Mesothelial cell of epicardium (in vitro differentiated cells): ENCODE measurements at regions not wholly inside any gene's neighbourhood (a gene's known extent, or its start where the extent isn't known, plus 50 kb on each side); places are given as distances from the start of the nearest gene placed in this dataset.
"Not testable (repeated sequence)": the region's sequence is repeated elsewhere in the genome, so short reads cannot be mapped to it uniquely, and the experiment has no call there.

ENCODE experiments used
- DNase-seq, 2 experiments: peaks; one replicate each; pipeline ENCODE4 v3.0.0; 2021; ENCODE audit warnings: low spot score in 2 of 2; ENCODE audit not compliant: unreplicated experiment in 2 of 2
- H3K27ac Mint-ChIP-seq: 2 replicates; pipeline ENCODE4 v1.8.0; 2021; ENCODE audit warnings: mixed read lengths
- H3K27me3 Mint-ChIP-seq: 2 replicates; pipeline ENCODE4 v1.8.0; 2021; ENCODE audit warnings: low read depth, mixed read lengths
- H3K36me3 Mint-ChIP-seq: 2 replicates; pipeline ENCODE4 v1.8.0; 2021; ENCODE audit warnings: mixed read lengths
- H3K4me1 Mint-ChIP-seq: 2 replicates; pipeline ENCODE4 v1.8.0; 2021; ENCODE audit warnings: mixed read lengths
- H3K4me3 Mint-ChIP-seq: 2 replicates; pipeline ENCODE4 v1.8.0; 2021; ENCODE audit warnings: mild to moderate bottlenecking, moderate library complexity, mixed read lengths
- H3K9me3 Mint-ChIP-seq: 2 replicates; pipeline ENCODE4 v1.8.0; 2021; ENCODE audit warnings: mixed read lengths
- TF ChIP-seq, protein P1 (sequence below): fragments of 200-600 bp; sonication (generic); IDR thresholded peaks from one replicate; pipeline ENCODE4 v1.5.0; 2021; ENCODE audit warnings: antibody characterized with exemption; ENCODE audit not compliant: unreplicated experiment

DNA sequence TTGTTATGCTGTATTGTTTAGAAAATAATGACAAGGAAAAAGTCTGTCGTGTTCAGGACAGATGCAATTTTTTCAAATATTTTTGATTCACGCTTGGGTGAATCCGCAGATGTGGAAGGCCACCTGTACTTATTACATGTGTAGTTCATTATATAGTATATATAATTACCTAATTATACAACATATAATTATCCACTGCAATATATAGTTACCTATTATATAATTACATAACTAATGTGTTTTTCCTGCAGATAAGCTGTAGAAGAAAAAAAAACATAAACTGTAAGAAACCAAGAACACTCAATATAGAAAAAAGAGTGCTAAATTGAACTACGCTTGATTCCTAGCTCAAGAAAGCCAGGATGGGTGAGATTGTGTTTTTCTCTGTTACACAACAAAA is 93.6 kb upstream of the RANBP3L start:
- Mint-ChIP-seq H3K27ac (no peak overlapping the region), H3K4me3 (no peak overlapping the region), H3K4me1 (peaks cover 38% of the 10 kb centered on the region), H3K27me3 (no peaks in the 10 kb centered on the region), H3K9me3 (no peaks in the 10 kb centered on the region), H3K36me3 (no peaks in the 10 kb centered on the region)
- TF ChIP-seq, protein P1, sequence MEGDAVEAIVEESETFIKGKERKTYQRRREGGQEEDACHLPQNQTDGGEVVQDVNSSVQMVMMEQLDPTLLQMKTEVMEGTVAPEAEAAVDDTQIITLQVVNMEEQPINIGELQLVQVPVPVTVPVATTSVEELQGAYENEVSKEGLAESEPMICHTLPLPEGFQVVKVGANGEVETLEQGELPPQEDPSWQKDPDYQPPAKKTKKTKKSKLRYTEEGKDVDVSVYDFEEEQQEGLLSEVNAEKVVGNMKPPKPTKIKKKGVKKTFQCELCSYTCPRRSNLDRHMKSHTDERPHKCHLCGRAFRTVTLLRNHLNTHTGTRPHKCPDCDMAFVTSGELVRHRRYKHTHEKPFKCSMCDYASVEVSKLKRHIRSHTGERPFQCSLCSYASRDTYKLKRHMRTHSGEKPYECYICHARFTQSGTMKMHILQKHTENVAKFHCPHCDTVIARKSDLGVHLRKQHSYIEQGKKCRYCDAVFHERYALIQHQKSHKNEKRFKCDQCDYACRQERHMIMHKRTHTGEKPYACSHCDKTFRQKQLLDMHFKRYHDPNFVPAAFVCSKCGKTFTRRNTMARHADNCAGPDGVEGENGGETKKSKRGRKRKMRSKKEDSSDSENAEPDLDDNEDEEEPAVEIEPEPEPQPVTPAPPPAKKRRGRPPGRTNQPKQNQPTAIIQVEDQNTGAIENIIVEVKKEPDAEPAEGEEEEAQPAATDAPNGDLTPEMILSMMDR, result no peak
- no peak for DNase-seq

DNA sequence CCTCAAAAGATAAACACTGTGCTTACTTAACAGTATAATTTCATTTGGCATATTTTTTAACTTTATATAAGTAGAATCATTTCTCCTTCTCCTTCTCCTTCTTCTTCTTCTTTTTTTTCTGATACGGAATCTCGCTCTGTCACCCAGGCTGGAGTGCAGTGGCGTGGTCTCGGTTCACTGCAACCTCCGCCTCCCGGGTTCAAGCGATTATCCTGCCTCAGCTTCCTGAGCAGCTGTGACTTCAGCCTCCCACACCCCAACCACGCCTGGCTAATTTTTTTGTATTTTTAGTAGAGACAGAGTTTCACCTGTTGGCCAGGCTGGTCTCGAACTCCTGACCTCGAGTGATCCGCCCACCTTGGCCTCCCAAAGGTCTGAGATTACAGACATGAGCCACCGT is 94.2 kb upstream of the RANBP3L start:
- not testable (repeated sequence) for H3K4me3 Mint-ChIP-seq, H3K27me3 Mint-ChIP-seq, H3K36me3 Mint-ChIP-seq, H3K9me3 Mint-ChIP-seq, DNase-seq
- peak overlapping the region; percentile 53 for H3K27ac Mint-ChIP-seq
- H3K4me1 Mint-ChIP-seq, result peaks cover 32% of the 10 kb centered on the region

DNA sequence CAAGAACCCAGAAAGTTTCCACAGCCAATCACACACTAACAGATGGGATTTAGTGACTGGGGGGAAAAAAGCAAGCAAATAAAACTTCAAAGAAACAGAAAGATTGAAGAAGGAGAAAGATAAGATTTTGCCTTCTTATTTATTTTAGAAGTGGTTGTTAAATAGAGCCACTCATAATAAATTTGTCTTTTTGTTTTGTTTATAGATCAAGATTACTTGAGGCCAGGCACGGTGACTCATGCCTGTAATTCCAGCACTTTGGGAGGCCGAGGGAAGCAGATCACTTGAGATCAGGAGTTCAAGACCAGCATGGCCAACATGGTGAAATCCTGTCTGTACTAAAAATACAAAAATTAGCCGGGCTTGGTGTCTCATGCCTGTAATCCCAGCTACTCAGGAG is 94.9 kb upstream of the RANBP3L start:
- no peak overlapping the region for H3K4me3 Mint-ChIP-seq
- peak overlapping the region; percentile 71 for H3K27ac Mint-ChIP-seq
- H3K36me3 Mint-ChIP-seq, result no peaks in the 10 kb centered on the region
- H3K9me3 Mint-ChIP-seq, result no peaks in the 10 kb centered on the region
- H3K27me3 Mint-ChIP-seq, result no peaks in the 10 kb centered on the region
- TF ChIP-seq, protein P1, result no peak
- peaks cover 28% of the 10 kb centered on the region for H3K4me1 Mint-ChIP-seq
- DNase-seq, result no peak

DNA sequence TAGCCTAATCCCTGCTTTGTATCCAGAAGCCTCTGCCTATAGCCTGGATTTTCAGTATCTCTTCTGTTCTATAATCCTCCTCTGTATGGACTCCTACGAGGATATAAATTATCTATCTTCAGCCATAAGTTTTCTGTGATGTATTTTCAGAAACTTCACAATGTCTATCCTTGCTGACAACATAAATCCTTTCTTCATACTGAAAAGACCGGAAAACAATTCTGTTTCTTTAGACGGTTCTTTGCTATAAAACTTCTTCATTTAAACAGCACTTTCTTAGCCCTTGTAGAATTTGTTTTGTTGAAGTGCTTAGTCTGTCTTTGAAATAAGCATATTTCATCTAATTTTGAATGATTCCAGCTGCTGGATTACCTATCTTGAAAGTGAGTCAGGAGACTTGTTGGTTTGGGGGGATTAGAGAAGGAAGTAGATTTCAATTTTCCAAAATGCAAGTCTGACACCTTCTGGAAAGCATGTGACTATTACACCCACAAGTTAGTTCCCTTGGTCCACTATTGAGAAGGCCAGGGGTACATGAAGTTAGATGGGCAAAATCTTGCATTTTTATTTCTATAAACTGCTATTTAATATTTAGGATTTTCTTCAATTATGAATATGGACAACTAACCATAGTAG is 96.3 kb upstream of the RANBP3L start:
- no peak for DNase-seq
- TF ChIP-seq, protein P1, result no peak
- H3K36me3 Mint-ChIP-seq, result no peaks in the 10 kb centered on the region
- H3K4me3 Mint-ChIP-seq, result no peak overlapping the region
- H3K4me1 Mint-ChIP-seq, result peaks cover 27% of the 10 kb centered on the region
- no peaks in the 10 kb centered on the region for H3K9me3 Mint-ChIP-seq
- H3K27ac Mint-ChIP-seq, result peak overlapping the region; percentile 37
- H3K27me3 Mint-ChIP-seq, result no peaks in the 10 kb centered on the region

DNA sequence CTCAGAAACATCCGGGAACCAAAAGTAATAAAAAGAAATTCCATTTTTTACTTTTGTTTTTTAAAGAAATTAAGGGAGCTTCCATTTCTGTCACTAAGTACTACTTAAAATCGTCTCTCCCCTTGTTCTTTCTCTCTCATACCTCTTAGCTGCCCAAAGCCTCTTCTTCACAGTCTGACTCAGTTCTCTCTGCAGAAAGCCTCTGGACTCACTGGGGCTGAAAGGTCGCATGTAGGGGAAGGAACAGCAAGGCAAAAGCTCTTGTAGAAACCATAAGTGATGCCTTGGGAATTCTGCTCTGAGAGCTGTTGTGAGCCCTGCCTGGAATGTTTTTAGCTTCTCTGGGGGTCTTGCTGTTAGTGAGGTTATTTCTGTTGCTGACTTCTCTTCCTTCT is 100.8 kb upstream of the RANBP3L start:
- H3K4me3 Mint-ChIP-seq, result no peak overlapping the region
- H3K4me1 Mint-ChIP-seq, result peaks cover 4% of the 10 kb centered on the region
- H3K27ac Mint-ChIP-seq, result no peak overlapping the region
- no peaks in the 10 kb centered on the region for H3K9me3 Mint-ChIP-seq
- H3K36me3 Mint-ChIP-seq, result no peaks in the 10 kb centered on the region
- no peaks in the 10 kb centered on the region for H3K27me3 Mint-ChIP-seq
- TF ChIP-seq, protein P1, result no peak
- no peak for DNase-seq

DNA sequence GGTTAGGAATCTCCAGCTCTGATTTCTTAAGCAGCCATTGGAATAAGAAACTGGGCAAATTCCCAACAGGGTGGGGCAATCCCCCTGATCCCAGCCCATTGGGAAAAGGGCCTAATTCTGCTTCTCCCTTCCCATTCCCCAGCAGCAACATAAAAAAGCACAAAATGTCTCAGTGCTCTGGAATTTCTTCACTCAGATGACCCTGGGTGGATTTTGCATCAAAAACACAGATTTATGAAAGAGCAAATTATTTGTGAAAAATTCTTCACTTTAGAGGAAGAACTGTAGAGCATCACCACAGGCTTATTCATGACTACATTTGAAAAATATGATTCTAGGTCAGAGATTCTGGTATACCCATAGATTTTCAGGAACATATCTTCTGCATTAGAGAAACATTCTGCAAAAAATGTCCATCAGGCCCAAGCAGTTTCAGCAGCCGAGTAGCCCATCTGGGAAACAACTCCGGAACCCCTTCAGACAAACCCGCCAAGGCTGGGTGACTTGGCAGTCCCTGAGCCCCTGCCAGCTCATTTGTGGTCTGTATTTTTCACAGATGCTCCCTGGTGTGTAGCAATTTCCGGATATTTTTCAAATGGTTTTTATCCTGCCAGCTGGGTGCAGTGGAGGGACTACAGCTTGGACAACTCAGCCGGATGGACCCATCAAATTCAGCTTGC is 102.1 kb upstream of the RANBP3L start:
- Mint-ChIP-seq H3K9me3 (peaks cover 3% of the 10 kb centered on the region), H3K27ac (no peak overlapping the region)

More for the DNA sequence above, 102.1 kb upstream of the RANBP3L start:
- no peak overlapping the region for H3K4me3 Mint-ChIP-seq
- no peak for DNase-seq
- H3K4me1 Mint-ChIP-seq, result no peaks in the 10 kb centered on the region
- TF ChIP-seq, protein P1, result no peak
- H3K27me3 Mint-ChIP-seq, result no peaks in the 10 kb centered on the region
- H3K36me3 Mint-ChIP-seq, result no peaks in the 10 kb centered on the region
